HepG2 (cell line): ENCODE measurements at regions not wholly inside any gene's neighbourhood (a gene's known extent, or its start where the extent isn't known, plus 50 kb on each side); places are given as distances from the start of the nearest gene placed in this dataset.

ENCODE experiments used
- ATAC-seq: fragments of 200-7000 bp; cut with Tn5 transposase; 3 replicates; pipeline ENCODE4 v1.9.1; 2020; ENCODE audit warnings: mild to moderate bottlenecking, moderate library complexity
- BruUV-seq: library from RNA; stranded (reverse); fragments of 400-500 nt; replicated peaks from 2 replicates; lab custom pipeline; 2021; lab: Mats Ljungman, UMichigan
- CTCF ChIA-PET: fragments of 300-600 bp; formaldehyde crosslinking; extraction: SDS; loops from one replicate; lab custom pipeline; 2021; ENCODE audit warnings: low total read pairs, inconsistent platforms, low intra/inter-chr PET ratio; lab: Yijun Ruan, JAX
- POLR2A ChIA-PET: fragments of 350-600 bp; sonication (Branson Sonifier 250); formaldehyde crosslinking; loops from one replicate; lab custom pipeline; 2020; ENCODE audit warnings: antibody characterized with exemption, inconsistent platforms; lab: Yijun Ruan, JAX
- DNase-seq: peaks from one replicate; pipeline ENCODE4 v3.0.0-alpha.2; 2015; ENCODE audit warnings: low spot score
- FAIRE-seq: peaks from 3 replicates; lab custom pipeline; 2011; peaks lifted over from hg19 to GRCh38; lab: Jason Lieb, UNC
- H2AFZ ChIP-seq: one replicate; pipeline ENCODE4 v1.6.1; 2011; ENCODE audit warnings: low read length, inconsistent platforms
- H3K27ac ChIP-seq: fragments of 300-600 bp; 3 replicates; pipeline ENCODE4 v1.8.0; 2011; ENCODE audit warnings: mixed run types, mild to moderate bottlenecking, mixed read lengths, low read length, inconsistent platforms; ENCODE audit not compliant: insufficient read depth; ENCODE audit errors: extremely low read length
- H3K27me3 ChIP-seq, 2 experiments: fragments of 200-600 bp in 1 of 2; 2 replicates in 1 of 2; 3 replicates in 1 of 2; pipeline versions ENCODE4 v1.6.0 to v1.8.0; 2011; ENCODE audit warnings: low read length in 2 of 2, mild to moderate bottlenecking in 2 of 2, moderate library complexity in 2 of 2, inconsistent platforms in 1 of 2; ENCODE audit not compliant: insufficient read depth in 2 of 2, control insufficient read depth in 1 of 2
- H3K36me3 ChIP-seq, 2 experiments: fragments of 200-600 bp in 1 of 2; replicated peaks in 1 of 2; 2 replicates in 1 of 2; 3 replicates in 1 of 2; pipeline versions ENCODE4 v1.5.1 to v1.8.0; 2011; ENCODE audit warnings: low read length in 2 of 2, inconsistent platforms in 1 of 2; ENCODE audit not compliant: insufficient read depth in 2 of 2, control insufficient read depth in 1 of 2
- H3K4me1 ChIP-seq: 2 replicates; pipeline ENCODE4 v1.5.1; 2012; ENCODE audit warnings: low read length, inconsistent platforms; ENCODE audit not compliant: insufficient read depth
- H3K4me2 ChIP-seq: 2 replicates; pipeline ENCODE4 v1.6.0; 2011; ENCODE audit warnings: low read depth, low read length, inconsistent platforms
- H3K4me3 ChIP-seq, 3 experiments: fragments of 200-600 bp in 1 of 3; sonication (generic), shearing (Covaris generic) in 1 of 3; replicated peaks in 1 of 3; 2 replicates each; pipeline ENCODE4 v1.5.1; 2011 to 2016; ENCODE audit warnings: low read length in 3 of 3, inconsistent platforms in 2 of 3, low read depth in 2 of 3, mild to moderate bottlenecking in 2 of 3, control low read depth in 1 of 3, mixed read lengths in 1 of 3; ENCODE audit not compliant: insufficient read depth in 1 of 3
- H3K79me2 ChIP-seq: one replicate; pipeline ENCODE4 v1.6.1; 2011; ENCODE audit warnings: low read length, inconsistent platforms; ENCODE audit not compliant: insufficient read depth
- H3K9ac ChIP-seq: 2 replicates; pipeline ENCODE4 v1.6.0; 2011; ENCODE audit warnings: mild to moderate bottlenecking, low read depth, low read length, inconsistent platforms; ENCODE audit not compliant: insufficient read depth
- H3K9me3 ChIP-seq: 2 replicates; pipeline ENCODE4 v1.5.1; 2012; ENCODE audit warnings: mild to moderate bottlenecking, low read length
- H4K20me1 ChIP-seq: 2 replicates; pipeline ENCODE4 v1.6.0; 2011; ENCODE audit warnings: inconsistent platforms, mild to moderate bottlenecking, low read length, moderate library complexity; ENCODE audit not compliant: insufficient read depth
- ADNP ChIP-seq: sonication (generic); formaldehyde crosslinking; IDR thresholded peaks from 2 replicates; pipeline ENCODE4 v1.4.0; 2020; ENCODE audit warnings: missing genetic modification reagents
- AHDC1 ChIP-seq: sonication (generic); formaldehyde crosslinking; IDR thresholded peaks from 2 replicates; pipeline ENCODE4 v1.5.1; 2020; ENCODE audit warnings: mild to moderate bottlenecking, missing genetic modification reagents, borderline replicate concordance
- CBX2 ChIP-seq, 2 experiments: fragments of 200-600 bp in 1 of 2; sonication (generic); formaldehyde crosslinking in 1 of 2; IDR thresholded peaks; 2 replicates each; pipeline versions ENCODE4 v1.7.0 to v1.8.1; 2018 to 2022; ENCODE audit warnings: low read depth in 2 of 2, low read length in 1 of 2, mild to moderate bottlenecking in 1 of 2, missing genetic modification reagents in 1 of 2
- GTF2F1 ChIP-seq: fragments of 150-350 bp; IDR thresholded peaks from 2 replicates; pipeline ENCODE4 v1.6.1; 2014; ENCODE audit warnings: low read length
- KLF9 ChIP-seq: IDR thresholded peaks from 2 replicates; pipeline ENCODE4 v1.6.1; 2016; ENCODE audit warnings: low read depth
- MLLT10 ChIP-seq: sonication (generic); formaldehyde crosslinking; IDR thresholded peaks from 2 replicates; pipeline ENCODE4 v1.4.0; 2020; ENCODE audit warnings: missing genetic modification reagents
- MTA1 ChIP-seq: sonication (generic); formaldehyde crosslinking; IDR thresholded peaks from 2 replicates; pipeline ENCODE4 v1.4.0; 2020; ENCODE audit warnings: missing genetic modification reagents, mild to moderate bottlenecking, borderline replicate concordance
- SCMH1 ChIP-seq: sonication (generic); formaldehyde crosslinking; IDR thresholded peaks from 2 replicates; pipeline ENCODE4 v1.9.0; 2021; ENCODE audit warnings: missing genetic modification reagents, mild to moderate bottlenecking, borderline replicate concordance
- TBP ChIP-seq: sonication (generic); formaldehyde crosslinking; IDR thresholded peaks from 2 replicates; pipeline ENCODE4 v1.5.0; 2020; ENCODE audit warnings: missing genetic modification reagents
- THAP7 ChIP-seq: sonication (generic); formaldehyde crosslinking; IDR thresholded peaks from 2 replicates; pipeline ENCODE4 v1.8.1; 2023; ENCODE audit warnings: mild to moderate bottlenecking, missing genetic modification reagents
- U2AF2 ChIP-seq: fragments of 200-400 bp; formaldehyde crosslinking; IDR thresholded peaks from 2 replicates; pipeline ENCODE4 v1.6.1; 2017; ENCODE audit warnings: low read depth, mild to moderate bottlenecking, low read length
- ZBTB20 ChIP-seq: sonication (generic); formaldehyde crosslinking; IDR thresholded peaks from 2 replicates; pipeline ENCODE4 v1.8.1; 2023; ENCODE audit warnings: missing genetic modification reagents, low read depth, mild to moderate bottlenecking, borderline replicate concordance
- ZKSCAN8 ChIP-seq: IDR thresholded peaks from 2 replicates; pipeline ENCODE4 v1.6.1; 2016; ENCODE audit warnings: borderline replicate concordance, missing genetic modification reagents, missing compliant biosample characterization
- ZNF256 ChIP-seq: sonication (generic); formaldehyde crosslinking; conservative IDR thresholded peaks from 2 replicates; pipeline ENCODE4 v1.4.0; 2020; ENCODE audit warnings: missing genetic modification reagents
- WGBS: methylation state at CpG from one replicate; pipeline ENCODE4 v1.1.6; 2017; ENCODE audit warnings: low lambda C conversion rate; 5-methylcytosine and 5-hydroxymethylcytosine counted together
- in situ Hi-C: cut with HindIII; loops from 2 replicates; pipeline ENCODE4 v1.10.0; 2017; ENCODE audit warnings: low pct_unique_long_range_greater_than_20kb; ENCODE audit not compliant: extremely low pct_ligation_motif_present
- intact Hi-C: fragments of 100-400 bp; cut with micrococcal nuclease; formaldehyde crosslinking; loops from one replicate; pipeline ENCODE4 v1.10.0; 2022; ENCODE audit not compliant: unreplicated experiment

GRCh38 chr6:19597809-19598320 lies 239.3 kb upstream of the ID4 start (continued):
- no peak for TF ChIP-seq CBX2 (IDR thresholded peaks at IDR 0.05; ENCODE audit: low read depth, low read length)
- no peak for TF ChIP-seq CBX2 (CRISPR knock-in tag; IDR thresholded peaks at IDR 0.05; ENCODE audit: low read depth)
- no peak for TF ChIP-seq THAP7 (CRISPR knock-in tag)
- TF ChIP-seq AHDC1 (CRISPR knock-in tag), result no peak
- no peak for TF ChIP-seq MTA1 (CRISPR knock-in tag)

- intact Hi-C loops, result no loop called here
- Histone ChIP-seq H3K9me3 (no peaks in the 10 kb centered on the region), H3K4me1 (no peaks in the 10 kb centered on the region), H3K27me3 (no peaks in the 10 kb centered on the region), H3K4me3 (no peak overlapping the region), H3K9ac (no peak overlapping the region), H3K4me2 (no peak overlapping the region), H3K27ac (no peak overlapping the region), H3K79me2 (no peaks in the 10 kb centered on the region), H2AFZ (no peak overlapping the region), H4K20me1 (no peaks in the 10 kb centered on the region), H3K36me3 (no peaks in the 10 kb centered on the region)
- WGBS, result 4% methylated on average over 5 of the region's 5 CpGs
- no TSS peak for BruUV-seq
- CTCF ChIA-PET, result no interaction called here
- TF ChIP-seq U2AF2, result no peak
- no peak for TF ChIP-seq ZKSCAN8 (CRISPR knock-in tag)
- no peak for TF ChIP-seq GTF2F1
- no peak for TF ChIP-seq SCMH1 (CRISPR knock-in tag)
- TF ChIP-seq ADNP (CRISPR knock-in tag), result no peak
- no peak for TF ChIP-seq MLLT10 (CRISPR knock-in tag)
- TF ChIP-seq TBP, result no peak
- TF ChIP-seq KLF9 (CRISPR knock-in tag), result no peak
- no peak for TF ChIP-seq ZBTB20 (CRISPR knock-in tag)
- TF ChIP-seq ZNF256 (CRISPR knock-in tag), result no peak
- FAIRE-seq (no peak), DNase-seq (no peak), ATAC-seq (no peak)
- POLR2A ChIA-PET, result no interaction called here
- in situ Hi-C loops, result no loop called here
Measured at GRCh38 chr6:19599796-19600464, 237.2 kb upstream of the ID4 start.
